Peyer's patch (tissue), 4 donors: ENCODE measurements at regions not wholly inside any gene's neighbourhood (a gene's known extent, or its start where the extent isn't known, plus 50 kb on each side); places are given as distances from the start of the nearest gene placed in this dataset.

ENCODE experiments used
- CTCF ChIP-seq, 6 experiments: fragments of 450-650 bp in 4 of 6; fragments of 200-600 bp in 2 of 6; sonication (generic) in 1 of 6; IDR thresholded peaks; one replicate each; pipeline ENCODE4 v1.5.1; 2017 to 2019; ENCODE audit warnings: antibody characterized with exemption in 6 of 6, mild to moderate bottlenecking in 3 of 6, moderate library complexity in 1 of 6
- POLR2A ChIP-seq, 2 donors: fragments of 450-650 bp; IDR thresholded peaks; one replicate each; pipeline ENCODE4 v1.5.1; 2017; ENCODE audit warnings: antibody characterized with exemption in 2 of 2, mild to moderate bottlenecking in 2 of 2, moderate library complexity in 2 of 2

DNA sequence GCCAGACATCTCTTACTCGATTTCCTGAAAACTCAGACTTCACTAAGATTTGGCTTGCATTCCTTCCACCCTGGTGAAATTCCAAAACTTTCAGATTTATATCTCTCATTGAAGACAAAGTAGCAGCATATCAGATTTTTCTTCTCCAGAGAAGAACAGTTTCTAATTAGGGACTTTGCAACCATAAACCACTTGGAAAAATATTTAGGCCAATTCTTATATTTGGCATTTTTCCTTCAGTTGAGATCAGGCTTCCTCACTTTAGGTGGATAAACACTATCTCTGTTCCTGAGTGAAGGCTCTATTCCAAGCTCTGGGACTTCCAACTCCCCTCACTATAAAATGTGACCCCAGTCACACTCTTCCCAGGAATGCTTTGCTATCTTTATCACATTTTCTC lies 1434.3 kb upstream of the FLRT2 start:
- TF ChIP-seq CTCF (IDR thresholded peaks at IDR 0.05) (no peak), POLR2A (IDR thresholded peaks at IDR 0.05) (no peak)
